MCF 10A (cell line): ENCODE measurements at regions not wholly inside any gene's neighbourhood (a gene's known extent, or its start where the extent isn't known, plus 50 kb on each side); places are given as distances from the start of the nearest gene placed in this dataset.

Source experiments
- BruUV-seq: library from RNA; stranded (reverse); fragments of 400-500 nt; replicated peaks from 2 replicates; lab custom pipeline; 2021; lab: Mats Ljungman, UMichigan
- CTCF ChIA-PET: fragments of 300-600 bp; sonication (Branson Sonifier 250); formaldehyde crosslinking; extraction: SDS; loops from one replicate; lab custom pipeline; 2021; ENCODE audit warnings: antibody characterized with exemption, inconsistent platforms; lab: Yijun Ruan, JAX
- POLR2A ChIA-PET: fragments of 300-600, 350-650 bp; sonication (Branson Sonifier 250); formaldehyde crosslinking; extraction: SDS; loops from one replicate; lab custom pipeline; 2020; ENCODE audit warnings: antibody characterized with exemption, inconsistent platforms; lab: Yijun Ruan, JAX
- DNase-seq: peaks from one replicate; pipeline ENCODE4 v3.0.0-alpha.2; 2018; ENCODE audit not compliant: unreplicated experiment
- H3K27ac Mint-ChIP-seq: one replicate; pipeline ENCODE4 v1.8.0; 2022; ENCODE audit warnings: mild to moderate bottlenecking, low read depth, mixed read lengths; ENCODE audit not compliant: unreplicated experiment
- H3K27me3 Mint-ChIP-seq: one replicate; pipeline ENCODE4 v1.8.0; 2022; ENCODE audit warnings: mixed read lengths; ENCODE audit not compliant: insufficient read depth, unreplicated experiment
- H3K36me3 Mint-ChIP-seq: one replicate; pipeline ENCODE4 v1.8.0; 2022; ENCODE audit warnings: mild to moderate bottlenecking, moderate library complexity, mixed read lengths; ENCODE audit not compliant: insufficient read depth, unreplicated experiment
- H3K4me1 Mint-ChIP-seq: one replicate; pipeline ENCODE4 v1.8.0; 2022; ENCODE audit warnings: mixed read lengths; ENCODE audit not compliant: insufficient read depth, unreplicated experiment
- H3K4me3 Mint-ChIP-seq: one replicate; pipeline ENCODE4 v1.8.0; 2022; ENCODE audit warnings: mild to moderate bottlenecking, moderate library complexity, mixed read lengths; ENCODE audit not compliant: unreplicated experiment
- H3K9me3 Mint-ChIP-seq: one replicate; pipeline ENCODE4 v1.8.0; 2022; ENCODE audit warnings: mixed read lengths; ENCODE audit not compliant: unreplicated experiment
- CTCF ChIP-seq: fragments of 200-600 bp; IDR thresholded peaks from one replicate; pipeline ENCODE4 v1.8.0; 2022; ENCODE audit warnings: antibody characterized with exemption, mild to moderate bottlenecking; ENCODE audit not compliant: unreplicated experiment
- intact Hi-C: fragments of 100-400 bp; cut with micrococcal nuclease; formaldehyde crosslinking; loops from 2 replicates; pipeline ENCODE4 v1.14.1; 2022

- no TSS peak for BruUV-seq
- CTCF ChIA-PET: interaction anchor here (0.7 to 1.8 kb wide), 2 partner anchors 34 to 58 kb away, joined by 5 to 6 read pairs; no protein-coding TSS in a partner anchor
Measured at GRCh38 chrX:107571296-107571998, 56.9 kb upstream of the PRPS1 start.

GRCh38 chrX:107573016-107573415 is 55.3 kb upstream of the PRPS1 start:
- no peak for TF ChIP-seq CTCF
- ChIA-PET POLR2A (no interaction called here), CTCF (no interaction called here)
- Mint-ChIP-seq H3K36me3 (no peaks in the 10 kb centered on the region), H3K4me1 (peaks cover 12% of the 10 kb centered on the region), H3K4me3 (no peak overlapping the region), H3K9me3 (peaks cover 6% of the 10 kb centered on the region), H3K27ac (no peak overlapping the region), H3K27me3 (peaks cover 22% of the 10 kb centered on the region)
- intact Hi-C loops: no loop called here
- BruUV-seq: no TSS peak
- DNase-seq: no peak

More at GRCh38 chrX:107571296-107571998, 56.9 kb upstream of the PRPS1 start:
- TF ChIP-seq CTCF: no peak
- Mint-ChIP-seq H3K27me3 (peaks cover 34% of the 10 kb centered on the region), H3K27ac (no peak overlapping the region), H3K4me1 (peaks cover 12% of the 10 kb centered on the region), H3K9me3 (peaks cover 6% of the 10 kb centered on the region), H3K4me3 (no peak overlapping the region), H3K36me3 (no peaks in the 10 kb centered on the region)
- POLR2A ChIA-PET: interaction anchor here (0.7 to 2.5 kb wide), 6 partner anchors 9 to 270 kb away, joined by 3 to 19 read pairs (median 3); partner anchors contain the start of genes PRPS1 and TSC22D3
- peak; percentile 83 for DNase-seq
- intact Hi-C loops: no loop called here

DNA sequence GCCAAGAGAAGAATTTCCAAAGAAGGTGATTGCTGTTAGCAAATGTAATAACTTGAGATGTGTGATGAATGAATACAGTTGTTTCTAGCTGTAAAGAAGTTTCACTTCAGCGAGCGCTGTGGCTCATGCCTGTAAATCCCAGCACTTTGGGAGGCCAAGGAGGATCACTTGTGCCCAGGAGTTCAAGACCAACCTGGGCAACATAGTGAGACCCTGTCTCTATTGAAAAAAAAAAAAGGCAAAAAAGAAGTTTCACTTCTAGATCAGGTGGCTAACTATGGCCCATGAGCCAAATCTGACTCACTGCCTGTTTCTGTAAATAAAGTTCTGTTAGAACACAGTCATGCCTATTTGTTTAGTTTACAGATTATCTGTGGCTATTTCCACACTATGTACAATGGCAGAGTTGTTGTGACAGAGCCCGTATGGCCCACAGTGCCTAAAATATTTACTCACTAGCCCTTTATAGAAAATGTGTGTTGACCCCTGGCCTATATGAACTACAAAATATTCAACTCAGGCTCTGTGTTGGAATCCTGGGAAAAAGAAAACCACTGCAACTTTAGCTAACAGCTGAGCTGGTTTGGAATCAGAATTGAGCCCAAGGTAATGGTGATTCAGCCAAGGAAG is 54.1 kb upstream of the PRPS1 start:
- H3K4me1 Mint-ChIP-seq: peaks cover 12% of the 10 kb centered on the region
- POLR2A ChIA-PET: no interaction called here
- no TSS peak for BruUV-seq
- intact Hi-C loops: no loop called here
- peak; percentile 58 for DNase-seq
- peaks cover 10% of the 10 kb centered on the region for H3K27me3 Mint-ChIP-seq
- H3K9me3 Mint-ChIP-seq: peaks cover 6% of the 10 kb centered on the region
- no peak overlapping the region for H3K4me3 Mint-ChIP-seq
- TF ChIP-seq CTCF: no peak
- H3K36me3 Mint-ChIP-seq: no peaks in the 10 kb centered on the region
- H3K27ac Mint-ChIP-seq: peak overlapping the region; percentile 36
- CTCF ChIA-PET: interaction anchor here (0.6 kb wide), 1 partner anchor 210 kb away, joined by 5 read pairs; no protein-coding TSS in a partner anchor

DNA sequence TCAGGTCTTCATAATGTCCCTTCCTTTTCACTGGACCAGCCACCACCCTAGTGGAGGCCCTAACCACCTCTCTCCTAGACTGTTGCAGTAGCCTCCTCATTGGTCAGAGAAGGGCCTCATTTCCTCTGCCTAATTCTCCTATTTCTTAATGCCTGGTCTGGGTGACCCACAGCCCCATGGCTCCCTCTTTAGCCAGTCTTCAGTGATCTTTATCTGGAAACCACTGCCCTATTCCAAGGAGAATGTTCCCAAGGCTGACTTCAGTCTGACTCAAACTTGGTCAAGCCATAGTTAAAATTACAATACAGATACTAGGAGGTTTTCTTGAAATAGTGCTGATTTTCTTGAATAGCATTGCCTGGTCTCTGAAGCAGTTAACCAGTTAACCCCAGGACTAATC is 53.6 kb upstream of the PRPS1 start:
- Mint-ChIP-seq H3K4me3 (no peak overlapping the region), H3K9me3 (peaks cover 6% of the 10 kb centered on the region), H3K27me3 (peaks cover 10% of the 10 kb centered on the region), H3K4me1 (peaks cover 12% of the 10 kb centered on the region), H3K27ac (peak overlapping the region; percentile 36), H3K36me3 (no peaks in the 10 kb centered on the region)
- CTCF ChIA-PET: interaction anchor here (0.6 to 1.2 kb wide), 2 partner anchors 63 to 210 kb away, joined by 3 to 5 read pairs; no protein-coding TSS in a partner anchor
- intact Hi-C loops: no loop called here
- no peak for DNase-seq
- no TSS peak for BruUV-seq
- TF ChIP-seq CTCF: no peak
- POLR2A ChIA-PET: no interaction called here
